ENCODE measurements at regions not wholly inside any gene's neighbourhood (a gene's known extent, or its start where the extent isn't known, plus 50 kb on each side); places are given as distances from the start of the nearest gene placed in this dataset.

- Histone ChIP-seq H3K9me3 (ENCODE audit: control insufficient read depth, insufficient read depth, low read depth, low read length) (no peaks in the 10 kb centered on the region), H3K27me3 (ENCODE audit: control insufficient read depth, insufficient read depth, low read length) (no peaks in the 10 kb centered on the region), H3K4me1 (ENCODE audit: control insufficient read depth, extremely low read depth, insufficient read depth, low read length) (peaks cover 2% of the 10 kb centered on the region), H3K36me3 (ENCODE audit: control insufficient read depth, insufficient read depth, low read length) (no peaks in the 10 kb centered on the region), H3K27ac (ENCODE audit: insufficient read depth, low read length) (no peak overlapping the region), H3K79me2 (ENCODE audit: control insufficient read depth, insufficient read depth, low read length) (no peaks in the 10 kb centered on the region), H3K4me3 (replicated peaks in 1 of 4; ENCODE audit: control extremely low read depth in 1 of 4, insufficient read depth in 1 of 4, low read depth in 3 of 4, low read length in 4 of 4) (no peak overlapping the region), H4K20me1 (ENCODE audit: control insufficient read depth, extremely low read depth, insufficient read depth, low read length) (no peaks in the 10 kb centered on the region), H2AFZ (ENCODE audit: low read length) (peak overlapping the region; percentile 63), H3K9ac (ENCODE audit: insufficient read depth, low read length) (no peak overlapping the region), H3K4me2 (ENCODE audit: extremely low read depth, insufficient read depth, low read length) (no peak overlapping the region)
- DNase-seq (ENCODE audit: low read depth in 2 of 2) = no peak
- no peak for TF ChIP-seq EZH2 (IDR thresholded peaks at IDR 0.05; ENCODE audit: low read length, missing control alignments)
- no peak for TF ChIP-seq CTCF (conservative IDR thresholded peaks at IDR 0.05 in 1 of 2, IDR thresholded peaks at IDR 0.05 in 1 of 2; ENCODE audit: low read depth in 1 of 2, low read length in 2 of 2)
Measured at GRCh38 chr13:74256969-74257368, 122.8 kb upstream of the KLF12 start.

GRCh38 chr13:74253161-74253560 is 119.0 kb upstream of the KLF12 start:
- H3K27ac ChIP-seq (ENCODE audit: insufficient read depth, low read length) = no peak overlapping the region
- no peak for DNase-seq (ENCODE audit: low read depth in 2 of 2)
- peaks cover 3% of the 10 kb centered on the region for H3K4me1 ChIP-seq (ENCODE audit: control insufficient read depth, extremely low read depth, insufficient read depth, low read length)
- no peak overlapping the region for H3K4me2 ChIP-seq (ENCODE audit: extremely low read depth, insufficient read depth, low read length)
- no peaks in the 10 kb centered on the region for H3K27me3 ChIP-seq (ENCODE audit: control insufficient read depth, insufficient read depth, low read length)
- H2AFZ ChIP-seq (ENCODE audit: low read length) = no peak overlapping the region
- H3K4me3 ChIP-seq (replicated peaks in 1 of 4; ENCODE audit: control extremely low read depth in 1 of 4, insufficient read depth in 1 of 4, low read depth in 3 of 4, low read length in 4 of 4) = no peak overlapping the region
- TF ChIP-seq CTCF (conservative IDR thresholded peaks at IDR 0.05 in 1 of 2, IDR thresholded peaks at IDR 0.05 in 1 of 2; ENCODE audit: low read depth in 1 of 2, low read length in 2 of 2) = no peak
- no peak for TF ChIP-seq EZH2 (IDR thresholded peaks at IDR 0.05; ENCODE audit: low read length, missing control alignments)
- no peaks in the 10 kb centered on the region for H3K79me2 ChIP-seq (ENCODE audit: control insufficient read depth, insufficient read depth, low read length)
- no peak overlapping the region for H3K9ac ChIP-seq (ENCODE audit: insufficient read depth, low read length)
- no peaks in the 10 kb centered on the region for H4K20me1 ChIP-seq (ENCODE audit: control insufficient read depth, extremely low read depth, insufficient read depth, low read length)
- H3K36me3 ChIP-seq (ENCODE audit: control insufficient read depth, insufficient read depth, low read length) = no peaks in the 10 kb centered on the region
- H3K9me3 ChIP-seq (ENCODE audit: control insufficient read depth, insufficient read depth, low read depth, low read length) = no peaks in the 10 kb centered on the region

- H4K20me1 ChIP-seq (ENCODE audit: control insufficient read depth, extremely low read depth, insufficient read depth, low read length) = no peaks in the 10 kb centered on the region
- H3K27me3 ChIP-seq (ENCODE audit: control insufficient read depth, insufficient read depth, low read length) = no peaks in the 10 kb centered on the region
- H3K4me2 ChIP-seq (ENCODE audit: extremely low read depth, insufficient read depth, low read length) = no peak overlapping the region
- peak in 1 of 2 donors; percentile 25 for DNase-seq (ENCODE audit: low read depth in 2 of 2)
- no peak overlapping the region for H3K9ac ChIP-seq (ENCODE audit: insufficient read depth, low read length)
- H3K36me3 ChIP-seq (ENCODE audit: control insufficient read depth, insufficient read depth, low read length) = no peaks in the 10 kb centered on the region
- H3K27ac ChIP-seq (ENCODE audit: insufficient read depth, low read length) = no peak overlapping the region
- peaks cover 2% of the 10 kb centered on the region for H3K4me1 ChIP-seq (ENCODE audit: control insufficient read depth, extremely low read depth, insufficient read depth, low read length)
- H3K4me3 ChIP-seq (replicated peaks in 1 of 4; ENCODE audit: control extremely low read depth in 1 of 4, insufficient read depth in 1 of 4, low read depth in 3 of 4, low read length in 4 of 4) = no peak overlapping the region
- no peak overlapping the region for H2AFZ ChIP-seq (ENCODE audit: low read length)
- no peaks in the 10 kb centered on the region for H3K79me2 ChIP-seq (ENCODE audit: control insufficient read depth, insufficient read depth, low read length)
- no peaks in the 10 kb centered on the region for H3K9me3 ChIP-seq (ENCODE audit: control insufficient read depth, insufficient read depth, low read depth, low read length)
- TF ChIP-seq EZH2 (IDR thresholded peaks at IDR 0.05; ENCODE audit: low read length, missing control alignments) (no peak), CTCF (conservative IDR thresholded peaks at IDR 0.05 in 1 of 2, IDR thresholded peaks at IDR 0.05 in 1 of 2; ENCODE audit: low read depth in 1 of 2, low read length in 2 of 2) (no peak)
Measured at GRCh38 chr13:74251778-74252519, 117.7 kb upstream of the KLF12 start.

Data from fibroblast of lung (primary cell).